Transverse colon (tissue), 4 donors: ENCODE measurements at regions not wholly inside any gene's neighbourhood (a gene's known extent, or its start where the extent isn't known, plus 50 kb on each side); places are given as distances from the start of the nearest gene placed in this dataset.

Source experiments
- DNase-seq: peaks from one replicate; pipeline ENCODE4 v3.0.0-alpha.2; 2019
- H3K27ac ChIP-seq, 4 donors: fragments of 200-600 bp; sonication (generic); 2 replicates each; pipeline ENCODE4 v1.5.1; 2016 to 2018; ENCODE audit warnings: inconsistent platforms in 4 of 4
- H3K27me3 ChIP-seq: fragments of 200-600 bp; sonication (generic); 2 replicates; pipeline ENCODE4 v1.5.1; 2017; ENCODE audit warnings: inconsistent platforms
- H3K36me3 ChIP-seq, 4 donors: fragments of 200-600 bp; sonication (generic); 2 replicates each; pipeline ENCODE4 v1.5.1; 2017 to 2019; ENCODE audit warnings: inconsistent platforms in 4 of 4
- H3K4me1 ChIP-seq, 4 donors: fragments of 200-600 bp; sonication (generic); 2 replicates each; pipeline ENCODE4 v1.5.1; 2017 to 2020; ENCODE audit warnings: inconsistent platforms in 4 of 4
- H3K4me3 ChIP-seq, 4 donors: fragments of 200-600 bp; sonication (generic); 1 replicate in 1 of 4; 2 replicates in 3 of 4; pipeline versions ENCODE4 v1.5.1 to v1.6.1; 2017 to 2019; ENCODE audit warnings: inconsistent platforms in 4 of 4
- H3K9me3 ChIP-seq, 2 donors: fragments of 200-600 bp; sonication (generic); 2 replicates each; pipeline ENCODE4 v1.5.1; 2017 to 2019; ENCODE audit warnings: inconsistent platforms in 2 of 2
- EP300 ChIP-seq: sonication (generic); formaldehyde crosslinking; IDR thresholded peaks from one replicate; pipeline ENCODE4 v1.6.1; 2017; ENCODE audit warnings: antibody characterized with exemption, low read depth
- POLR2A ChIP-seq: fragments of 450-650 bp; IDR thresholded peaks from one replicate; pipeline ENCODE4 v1.6.1; 2016; ENCODE audit warnings: antibody characterized with exemption, mild to moderate bottlenecking, moderate library complexity
- POLR2AphosphoS5 ChIP-seq, 3 donors: sonication (generic); formaldehyde crosslinking; IDR thresholded peaks; one replicate each; pipeline ENCODE4 v1.6.1; 2016; ENCODE audit warnings: antibody characterized with exemption in 3 of 3
- WGBS, 2 donors: methylation state at CpG; one replicate each; pipeline ENCODE4 v1.1.5; 2018; ENCODE audit warnings: low coverage in 1 of 2; 5-methylcytosine and 5-hydroxymethylcytosine counted together
- in situ Hi-C, 4 donors: fragments of 200-750 bp; cut with MboI; loops; one replicate each; pipeline versions ENCODE4 v1.15.0 to v1.15.1; 2017; ENCODE audit warnings: low sequenced_read_pairs in 3 of 4, low pct_ligation_motif_present in 1 of 4, low pct_unique_long_range_greater_than_20kb in 1 of 4
- intact Hi-C: fragments of 100-400 bp; cut with DNase I; formaldehyde crosslinking; loops from one replicate; pipeline ENCODE4 v1.15.1; 2023; ENCODE audit warnings: low total_unique reads
- TF ChIP-seq, protein P1 (sequence below), 5 experiments: fragments of 200-600 bp in 3 of 5; fragments of 450-650 bp in 2 of 5; sonication (generic) in 3 of 5; IDR thresholded peaks; 1 replicate in 2 of 5; 2 replicates in 3 of 5; pipeline ENCODE4 v1.5.1; 2016 to 2017; ENCODE audit warnings: antibody characterized with exemption in 5 of 5, inconsistent platforms in 3 of 5, mild to moderate bottlenecking in 2 of 5, moderate library complexity in 1 of 5

DNA sequence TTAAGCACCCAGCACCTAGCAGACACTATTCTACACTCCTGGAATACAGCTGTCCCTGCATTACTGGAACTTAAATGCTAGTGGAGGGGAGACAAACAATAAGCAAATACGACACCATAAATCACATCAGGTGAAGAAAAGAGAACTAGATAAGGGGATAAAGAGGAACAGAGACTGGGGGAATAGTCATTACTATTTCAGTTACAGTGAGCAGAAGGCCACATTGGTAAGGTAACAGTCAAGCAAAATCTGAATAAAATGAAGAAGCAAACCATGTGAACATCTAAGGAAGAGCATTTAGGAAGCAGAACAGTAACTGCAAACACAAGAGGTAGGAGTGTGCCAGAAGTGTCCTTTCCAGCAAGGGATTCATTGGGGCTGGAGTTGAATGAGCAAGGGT is 77.0 kb upstream of the PTPRM start:
- intact Hi-C loops, result no loop called here
- no peaks in the 10 kb centered on the region for H3K4me1 ChIP-seq
- H3K36me3 ChIP-seq, result no peaks in the 10 kb centered on the region
- no peak for DNase-seq
- WGBS, 2 donors, result 86 to 100% methylated on average over 1 of the region's 1 CpG
- in situ Hi-C loops, result no loop called here
- no peaks in the 10 kb centered on the region for H3K27me3 ChIP-seq
- TF ChIP-seq, protein P1, sequence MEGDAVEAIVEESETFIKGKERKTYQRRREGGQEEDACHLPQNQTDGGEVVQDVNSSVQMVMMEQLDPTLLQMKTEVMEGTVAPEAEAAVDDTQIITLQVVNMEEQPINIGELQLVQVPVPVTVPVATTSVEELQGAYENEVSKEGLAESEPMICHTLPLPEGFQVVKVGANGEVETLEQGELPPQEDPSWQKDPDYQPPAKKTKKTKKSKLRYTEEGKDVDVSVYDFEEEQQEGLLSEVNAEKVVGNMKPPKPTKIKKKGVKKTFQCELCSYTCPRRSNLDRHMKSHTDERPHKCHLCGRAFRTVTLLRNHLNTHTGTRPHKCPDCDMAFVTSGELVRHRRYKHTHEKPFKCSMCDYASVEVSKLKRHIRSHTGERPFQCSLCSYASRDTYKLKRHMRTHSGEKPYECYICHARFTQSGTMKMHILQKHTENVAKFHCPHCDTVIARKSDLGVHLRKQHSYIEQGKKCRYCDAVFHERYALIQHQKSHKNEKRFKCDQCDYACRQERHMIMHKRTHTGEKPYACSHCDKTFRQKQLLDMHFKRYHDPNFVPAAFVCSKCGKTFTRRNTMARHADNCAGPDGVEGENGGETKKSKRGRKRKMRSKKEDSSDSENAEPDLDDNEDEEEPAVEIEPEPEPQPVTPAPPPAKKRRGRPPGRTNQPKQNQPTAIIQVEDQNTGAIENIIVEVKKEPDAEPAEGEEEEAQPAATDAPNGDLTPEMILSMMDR (IDR thresholded peaks at IDR 0.05), result no peak
- TF ChIP-seq EP300 (no peak), POLR2A (no peak), POLR2AphosphoS5 (IDR thresholded peaks at IDR 0.05) (no peak)
- no peak overlapping the region for H3K27ac ChIP-seq
- no peak overlapping the region for H3K4me3 ChIP-seq
- H3K9me3 ChIP-seq, result no peaks in the 10 kb centered on the region

DNA sequence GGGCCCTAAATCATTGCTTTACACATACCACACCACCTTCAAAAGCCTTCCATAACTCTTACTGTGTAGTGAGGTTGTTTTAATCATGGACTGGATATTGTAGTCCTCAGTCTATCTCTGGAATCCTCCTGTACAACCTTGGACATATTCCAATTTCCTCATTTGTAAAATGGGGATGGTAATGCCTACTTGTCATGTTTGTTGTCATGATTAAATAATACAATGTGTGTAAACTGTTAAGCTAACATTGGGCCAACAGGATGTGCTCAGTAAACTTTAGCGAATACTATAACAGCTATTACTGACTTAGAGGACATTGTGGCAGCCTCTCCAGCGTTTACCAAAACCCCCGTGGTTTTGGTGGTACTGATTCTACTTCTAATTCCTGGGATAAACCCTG is 74.7 kb upstream of the PTPRM start:
- TF ChIP-seq POLR2AphosphoS5 (IDR thresholded peaks at IDR 0.05), result no peak
- TF ChIP-seq, protein P1 (IDR thresholded peaks at IDR 0.05), result no peak
- TF ChIP-seq EP300, result no peak
- TF ChIP-seq POLR2A, result no peak
- intact Hi-C loops, result no loop called here
- H3K27ac ChIP-seq, result no peak overlapping the region
- H3K9me3 ChIP-seq, result no peaks in the 10 kb centered on the region
- no peaks in the 10 kb centered on the region for H3K4me1 ChIP-seq
- in situ Hi-C loops, result no loop called here
- H3K36me3 ChIP-seq, result no peaks in the 10 kb centered on the region
- no peaks in the 10 kb centered on the region for H3K27me3 ChIP-seq
- no peak overlapping the region for H3K4me3 ChIP-seq
- WGBS, 2 donors, result 68 to 75% methylated on average over 3 of the region's 3 CpGs
- DNase-seq, result no peak

DNA sequence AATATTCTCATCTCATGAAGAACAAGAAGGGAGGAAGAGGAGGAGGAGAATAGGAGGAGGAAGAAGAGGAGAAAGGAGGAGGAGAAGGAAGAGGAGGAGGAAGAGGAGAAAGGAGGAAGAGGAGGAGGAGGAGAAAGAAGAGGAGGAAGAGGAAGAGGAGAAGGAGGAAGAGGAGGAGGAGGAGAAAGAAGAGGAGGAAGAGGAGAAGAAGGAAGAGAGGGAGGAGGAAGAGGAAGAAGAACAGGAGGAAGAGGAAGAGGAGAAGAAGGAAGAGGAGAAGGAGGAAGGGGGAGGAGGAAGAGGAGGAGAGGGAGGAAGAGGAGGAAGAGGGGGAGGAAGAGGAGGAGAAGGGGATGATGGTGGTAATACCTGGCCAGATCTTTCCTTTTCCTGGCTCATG is 70.0 kb upstream of the PTPRM start:
- DNase-seq, result no peak
- no peaks in the 10 kb centered on the region for H3K4me1 ChIP-seq
- no peak overlapping the region for H3K27ac ChIP-seq
- intact Hi-C loops, result no loop called here
- H3K36me3 ChIP-seq, result no peaks in the 10 kb centered on the region
- in situ Hi-C loops, result no loop called here
- H3K9me3 ChIP-seq, result no peaks in the 10 kb centered on the region
- TF ChIP-seq EP300, result no peak
- TF ChIP-seq, protein P1 (IDR thresholded peaks at IDR 0.05), result no peak
- TF ChIP-seq POLR2AphosphoS5 (IDR thresholded peaks at IDR 0.05), result no peak
- no peak for TF ChIP-seq POLR2A
- H3K4me3 ChIP-seq, result no peak overlapping the region
- no peaks in the 10 kb centered on the region for H3K27me3 ChIP-seq

DNA sequence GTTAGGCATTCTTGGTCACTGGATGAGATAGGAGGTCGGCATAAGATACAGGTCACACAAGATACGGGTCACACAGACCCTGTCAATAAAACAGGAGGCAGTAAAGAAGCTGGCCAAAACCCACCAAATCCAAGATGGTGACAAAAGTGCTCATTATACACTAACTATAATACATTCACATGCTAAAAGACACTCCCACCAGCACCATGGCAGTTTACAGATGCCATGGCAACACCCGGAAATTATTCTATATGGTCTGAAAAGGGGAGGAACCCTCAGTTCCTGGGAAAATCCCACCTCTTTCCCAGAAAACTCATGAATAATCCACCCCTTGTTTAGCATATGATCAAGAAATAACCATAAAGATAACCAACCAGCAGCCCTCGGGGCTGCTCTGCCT is 56.0 kb upstream of the PTPRM start:
- Histone ChIP-seq H3K27ac (no peak overlapping the region), H3K4me1 (no peaks in the 10 kb centered on the region), H3K36me3 (no peaks in the 10 kb centered on the region), H3K9me3 (no peaks in the 10 kb centered on the region), H3K4me3 (no peak overlapping the region), H3K27me3 (no peaks in the 10 kb centered on the region)
- TF ChIP-seq EP300, result no peak
- no peak for TF ChIP-seq POLR2A
- TF ChIP-seq POLR2AphosphoS5 (IDR thresholded peaks at IDR 0.05), result no peak
- TF ChIP-seq, protein P1 (IDR thresholded peaks at IDR 0.05), result no peak
- in situ Hi-C loops, result no loop called here
- intact Hi-C loops, result no loop called here
- WGBS, 2 donors, result 79 to 86% methylated on average over 4 of the region's 4 CpGs
- no peak for DNase-seq
